ENCODE measurements at regions not wholly inside any gene's neighbourhood (a gene's known extent, or its start where the extent isn't known, plus 50 kb on each side); places are given as distances from the start of the nearest gene placed in this dataset.

GRCh38 chr6:165715428-165715827 is 52.4 kb upstream of the PDE10A start:
- no peak for DNase-seq (ENCODE audit: low read depth)

GRCh38 chr6:165714907-165715306 is 51.9 kb upstream of the PDE10A start:
- no peak for DNase-seq (ENCODE audit: low read depth)

DNA sequence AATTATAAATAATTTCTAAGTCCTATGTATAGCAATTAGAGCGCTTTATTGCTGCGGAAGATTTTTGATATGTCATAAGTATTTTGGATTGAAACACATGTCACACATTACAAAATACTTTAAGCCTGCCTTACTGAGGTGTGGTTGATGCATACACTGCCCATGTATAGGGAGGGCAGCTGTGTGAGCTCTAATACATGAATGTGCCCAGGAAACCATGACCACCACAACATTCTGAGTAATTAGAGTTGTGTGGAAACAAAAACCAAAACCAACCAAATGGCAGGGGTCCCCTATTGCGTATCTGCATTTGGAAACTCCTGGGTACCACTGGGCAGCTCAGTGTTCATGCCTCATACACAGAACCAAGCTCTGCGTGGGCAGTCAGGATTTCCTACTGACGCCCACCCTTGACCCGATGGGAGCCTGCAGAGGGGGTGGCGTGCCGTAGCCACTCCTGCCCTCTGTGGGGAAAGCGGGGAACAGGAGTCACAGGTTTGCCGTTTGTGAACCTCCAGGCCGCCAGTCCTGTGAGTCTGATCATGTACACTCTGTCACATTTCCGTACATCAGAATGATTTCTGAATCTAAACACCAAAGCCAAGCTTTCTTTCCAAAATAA is 50.9 kb upstream of the PDE10A start:
- DNase-seq (ENCODE audit: low read depth): no peak
